ENCODE measurements at regions not wholly inside any gene's neighbourhood (a gene's known extent, or its start where the extent isn't known, plus 50 kb on each side); places are given as distances from the start of the nearest gene placed in this dataset.

- intact Hi-C loops (cut with micrococcal nuclease) = no loop called here
- TF ChIP-seq GATA2 (IDR thresholded peaks at IDR 0.05; ENCODE audit: insufficient read depth, insufficient read length, low read depth, low read length) = no peak
- no peak for TF ChIP-seq CTCF (IDR thresholded peaks at IDR 0.05; ENCODE audit: extremely low read depth in 1 of 2, insufficient read depth in 1 of 2, low read depth in 1 of 2, low read length in 2 of 2)
- no peak for TF ChIP-seq POLR2AphosphoS5 (IDR thresholded peaks at IDR 0.05; ENCODE audit: insufficient read depth, low read depth, low read length)
- TF ChIP-seq FOS (IDR thresholded peaks at IDR 0.05; ENCODE audit: borderline replicate concordance, insufficient read depth, low read length) = no peak
- TF ChIP-seq POLR2A (IDR thresholded peaks at IDR 0.05; ENCODE audit: low read depth, low read length) = no peak
- no peak for TF ChIP-seq JUN (IDR thresholded peaks at IDR 0.05; ENCODE audit: borderline replicate concordance, insufficient read depth, insufficient read length, low read depth)
- no peak for TF ChIP-seq EZH2 (IDR thresholded peaks at IDR 0.05; ENCODE audit: borderline replicate concordance, low read depth, low read length, severe bottlenecking)
- no peaks in the 10 kb centered on the region for H4K20me1 ChIP-seq (replicated peaks; ENCODE audit: control insufficient read depth, extremely low read depth, insufficient read depth, low read length)
- H3K9ac ChIP-seq (replicated peaks; ENCODE audit: extremely low read depth, insufficient read depth, low read length) = no peak overlapping the region
- BruUV-seq (replicated peaks) = no TSS peak
- no peaks in the 10 kb centered on the region for H3K27me3 ChIP-seq (ENCODE audit: control insufficient read depth in 2 of 2, insufficient read depth in 2 of 2, low read length in 2 of 2)
- no peaks in the 10 kb centered on the region for H3K9me1 ChIP-seq (replicated peaks; ENCODE audit: control insufficient read depth, extremely low read depth, insufficient read depth, low read length)
- no peak overlapping the region for H2AFZ ChIP-seq (ENCODE audit: low read depth, low read length)
- CTCF ChIA-PET = no interaction called here
- no peaks in the 10 kb centered on the region for H3K79me2 ChIP-seq (ENCODE audit: control insufficient read depth, insufficient read depth, low read length)
- no peaks in the 10 kb centered on the region for H3K9me3 ChIP-seq (replicated peaks; ENCODE audit: control insufficient read depth, insufficient read depth, low read length)
- no peaks in the 10 kb centered on the region for H3K4me1 ChIP-seq (ENCODE audit: control insufficient read depth, extremely low read depth, insufficient read depth, low read length)
- H3K4me2 ChIP-seq (ENCODE audit: insufficient read depth, low read length) = no peak overlapping the region
- dilution Hi-C loops (cut with MboI; ENCODE audit: extremely low pct_ligation_motif_present, low sequenced_read_pairs) = no loop called here
- no peak overlapping the region for H3K27ac ChIP-seq (ENCODE audit: insufficient read depth, low read depth, low read length)
- DNase-seq (ENCODE audit: low read depth, low spot score) = no peak
- H3K4me3 ChIP-seq (replicated peaks in 1 of 3; ENCODE audit: insufficient read depth in 1 of 3, low read depth in 1 of 3, low read length in 3 of 3) = no peak overlapping the region
- POLR2A ChIA-PET = no interaction called here
- no peaks in the 10 kb centered on the region for H3K36me3 ChIP-seq (ENCODE audit: control insufficient read depth in 2 of 2, extremely low read depth in 1 of 2, insufficient read depth in 2 of 2, low read length in 2 of 2)
- no peak for FAIRE-seq
Measured at GRCh38 chr9:79396168-79396567, 175.6 kb upstream of the TLE4 start.

- TF ChIP-seq EZH2 (IDR thresholded peaks at IDR 0.05; ENCODE audit: borderline replicate concordance, low read depth, low read length, severe bottlenecking) = no peak
- Histone ChIP-seq H3K9me1 (replicated peaks; ENCODE audit: control insufficient read depth, extremely low read depth, insufficient read depth, low read length) (no peaks in the 10 kb centered on the region), H3K27ac (ENCODE audit: insufficient read depth, low read depth, low read length) (no peak overlapping the region), H4K20me1 (replicated peaks; ENCODE audit: control insufficient read depth, extremely low read depth, insufficient read depth, low read length) (no peaks in the 10 kb centered on the region), H2AFZ (ENCODE audit: low read depth, low read length) (no peak overlapping the region), H3K4me1 (ENCODE audit: control insufficient read depth, extremely low read depth, insufficient read depth, low read length) (no peaks in the 10 kb centered on the region), H3K36me3 (ENCODE audit: control insufficient read depth in 2 of 2, extremely low read depth in 1 of 2, insufficient read depth in 2 of 2, low read length in 2 of 2) (no peaks in the 10 kb centered on the region), H3K79me2 (ENCODE audit: control insufficient read depth, insufficient read depth, low read length) (no peaks in the 10 kb centered on the region), H3K9ac (replicated peaks; ENCODE audit: extremely low read depth, insufficient read depth, low read length) (no peak overlapping the region), H3K4me2 (ENCODE audit: insufficient read depth, low read length) (no peak overlapping the region), H3K4me3 (replicated peaks in 1 of 3; ENCODE audit: insufficient read depth in 1 of 3, low read depth in 1 of 3, low read length in 3 of 3) (no peak overlapping the region), H3K9me3 (replicated peaks; ENCODE audit: control insufficient read depth, insufficient read depth, low read length) (no peaks in the 10 kb centered on the region), H3K27me3 (ENCODE audit: control insufficient read depth in 2 of 2, insufficient read depth in 2 of 2, low read length in 2 of 2) (no peaks in the 10 kb centered on the region)
- no TSS peak for BruUV-seq (replicated peaks)
- dilution Hi-C loops (cut with MboI; ENCODE audit: extremely low pct_ligation_motif_present, low sequenced_read_pairs) (no loop called here), intact Hi-C loops (cut with micrococcal nuclease) (no loop called here)
- ChIA-PET POLR2A (no interaction called here), CTCF (no interaction called here)
- no peak for DNase-seq (ENCODE audit: low read depth, low spot score)
- no peak for FAIRE-seq
Measured at GRCh38 chr9:79403495-79403894, 168.3 kb upstream of the TLE4 start.
